GM19240 (cell line): ENCODE measurements at regions not wholly inside any gene's neighbourhood (a gene's known extent, or its start where the extent isn't known, plus 50 kb on each side); places are given as distances from the start of the nearest gene placed in this dataset.

ENCODE experiments used
- DNase-seq: peaks from one replicate; pipeline ENCODE4 v3.0.0; 2011; ENCODE audit warnings: low spot score; ENCODE audit not compliant: insufficient read length

DNA sequence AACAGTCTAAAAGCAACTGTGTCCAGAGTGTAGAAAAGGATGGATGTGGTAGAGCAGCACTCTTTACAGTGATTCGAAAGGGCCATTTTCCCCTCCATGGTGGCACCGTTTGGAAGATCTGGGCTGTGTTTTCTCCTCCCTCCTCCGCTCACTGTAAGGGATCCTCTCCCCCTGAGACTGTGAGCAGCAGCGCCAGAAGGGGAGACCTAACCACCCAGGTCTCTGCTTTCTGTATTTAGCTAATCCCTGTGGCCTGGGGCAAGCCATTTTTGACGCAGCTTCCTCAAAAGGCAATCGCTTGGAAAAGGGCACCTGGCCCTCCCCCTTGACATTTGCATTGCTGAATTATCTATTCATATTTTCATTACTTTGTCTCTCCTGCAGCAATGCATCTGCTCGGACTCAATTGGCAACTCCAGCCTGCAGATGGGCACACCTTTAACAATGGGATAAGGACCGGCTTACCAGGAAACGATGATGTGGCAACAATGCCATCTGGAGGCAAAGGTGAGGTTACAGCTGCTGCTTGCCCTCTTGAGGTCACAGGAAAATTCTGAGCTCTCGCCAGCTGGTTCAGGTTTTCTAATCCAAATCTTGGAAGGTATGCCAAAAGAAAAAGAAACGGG, 244.3 kb upstream of the WWC1 start:
- DNase-seq = no peak

GRCh38 chr5:168047669-168048111, 243.8 kb upstream of the WWC1 start:
- DNase-seq = no peak

GRCh38 chr5:168048486-168048885, 243.0 kb upstream of the WWC1 start:
- no peak for DNase-seq

- DNase-seq = no peak
Observed at GRCh38 chr5:168052686-168053085, 238.8 kb upstream of the WWC1 start.

DNA sequence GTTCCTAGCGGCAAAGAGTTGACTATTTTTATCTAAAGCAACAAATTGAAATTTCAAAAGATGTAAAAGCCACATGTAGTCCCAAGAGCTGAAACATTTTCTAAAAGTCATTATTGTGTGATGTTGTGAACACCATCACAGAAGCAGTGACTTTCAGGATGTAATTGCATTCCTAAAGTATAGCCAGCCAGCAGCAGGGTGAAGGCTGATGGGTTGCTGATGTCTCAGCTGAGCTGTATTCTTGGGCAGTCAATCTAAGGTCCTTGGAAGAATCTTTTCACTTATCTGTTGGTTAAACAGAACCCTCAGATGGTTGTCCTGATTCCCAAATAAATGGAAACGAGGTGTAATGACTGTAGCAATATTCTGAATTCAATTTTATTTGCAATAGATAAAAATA, 237.4 kb upstream of the WWC1 start:
- DNase-seq = no peak

GRCh38 chr5:168055141-168055683, 236.2 kb upstream of the WWC1 start:
- no peak for DNase-seq

- DNase-seq = no peak
Observed at GRCh38 chr5:168055961-168056360, 235.5 kb upstream of the WWC1 start.

DNA sequence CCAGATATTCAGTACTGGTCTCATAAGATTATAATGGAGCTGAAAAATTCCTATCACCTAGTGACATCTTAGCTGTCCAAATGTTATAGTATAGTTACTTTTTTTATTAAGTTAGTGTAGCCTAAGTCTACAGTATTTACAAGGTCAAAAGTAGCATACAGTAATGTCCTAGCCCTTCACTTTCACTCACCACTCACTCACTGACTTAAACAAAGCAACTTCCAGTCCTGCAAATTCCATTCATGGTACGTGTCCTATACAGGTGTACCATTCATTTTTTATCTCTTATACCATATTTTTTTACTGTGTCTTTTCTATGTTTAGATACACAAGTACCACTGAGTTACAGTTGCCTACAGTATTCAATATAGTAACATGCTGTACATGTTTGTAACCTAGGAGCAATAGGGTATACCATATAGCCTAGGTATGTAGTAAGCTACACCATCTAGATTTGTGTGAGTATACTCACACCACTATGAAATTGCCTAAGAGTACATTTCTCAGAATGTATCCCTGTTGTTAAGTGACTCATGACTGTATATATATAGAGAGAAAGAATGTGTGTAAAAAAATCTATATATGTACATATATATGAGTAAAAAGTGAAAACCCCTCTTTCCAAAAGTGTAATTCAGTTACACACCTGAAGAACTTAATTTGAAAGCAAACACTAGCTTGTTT, 234.8 kb upstream of the WWC1 start:
- DNase-seq = no peak

- DNase-seq = no peak
Observed at GRCh38 chr5:168057905-168058304, 233.5 kb upstream of the WWC1 start.

- DNase-seq = no peak
Observed at GRCh38 chr5:168059131-168059530, 232.3 kb upstream of the WWC1 start.

DNA sequence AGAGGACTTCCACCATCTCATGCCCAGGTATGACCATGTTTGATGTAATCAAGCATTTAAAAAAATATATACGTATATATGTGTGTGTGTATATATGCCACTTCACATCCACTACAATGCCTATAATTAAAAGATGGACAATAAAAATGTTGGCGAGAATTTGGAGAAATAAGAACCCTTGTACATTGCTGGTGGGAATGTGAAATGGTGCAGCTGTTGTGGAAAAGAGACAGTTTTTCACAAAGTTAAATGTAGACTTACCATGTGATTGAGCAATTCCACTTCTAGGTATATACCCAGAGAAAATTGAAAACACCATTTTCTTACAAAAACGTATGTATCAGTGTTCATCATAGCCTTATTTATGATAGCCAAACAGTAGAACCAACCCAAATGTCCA, 229.2 kb upstream of the WWC1 start:
- DNase-seq = no peak

- no peak for DNase-seq
Observed at GRCh38 chr5:168064457-168064856, 227.0 kb upstream of the WWC1 start.

GRCh38 chr5:168064933-168065622, 226.4 kb upstream of the WWC1 start:
- DNase-seq = no peak

GRCh38 chr5:168066536-168067208, 224.8 kb upstream of the WWC1 start:
- no peak for DNase-seq

DNA sequence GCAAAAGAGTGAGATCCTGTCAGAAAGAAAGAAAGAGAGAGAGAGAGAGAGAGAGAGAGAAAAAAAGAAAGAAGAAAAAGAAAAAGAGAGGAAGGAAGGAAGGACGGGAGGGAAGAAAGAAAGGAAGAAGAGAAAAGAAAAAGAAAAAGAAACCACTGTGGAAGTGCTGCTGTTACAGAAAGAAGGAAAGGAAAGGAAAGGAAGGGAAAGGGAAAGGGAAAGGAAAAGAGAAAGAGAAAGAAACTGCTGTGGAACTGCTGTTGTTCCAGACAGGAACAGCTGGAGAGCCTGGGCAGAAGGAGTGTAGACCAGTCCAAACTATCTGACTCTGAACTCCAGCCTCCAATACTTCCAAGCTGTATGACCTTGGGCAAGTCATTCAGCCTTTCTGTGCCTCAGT, 220.7 kb upstream of the WWC1 start:
- DNase-seq = no peak

DNA sequence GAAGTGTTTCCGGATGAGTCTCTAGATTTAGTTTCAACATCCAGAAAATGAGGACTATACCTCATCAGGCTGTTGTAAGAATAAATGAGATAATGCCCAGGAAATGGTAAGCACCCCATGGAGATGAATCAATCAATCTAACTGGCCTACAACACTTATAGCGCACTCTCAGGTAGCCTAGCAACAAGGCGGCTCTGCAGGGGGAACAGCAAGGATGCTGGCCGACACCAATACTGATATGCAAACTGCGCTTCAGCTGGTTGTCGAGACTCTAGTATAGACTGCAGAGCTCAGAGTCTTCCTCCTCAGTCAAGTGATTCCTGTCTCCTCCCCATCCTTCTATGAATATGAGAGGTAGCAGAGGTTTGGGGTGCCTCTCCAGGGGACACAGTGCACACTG, 218.8 kb upstream of the WWC1 start:
- no peak for DNase-seq

GRCh38 chr5:168073311-168073710, 218.1 kb upstream of the WWC1 start:
- DNase-seq = no peak

GRCh38 chr5:168073991-168074800, 217.2 kb upstream of the WWC1 start:
- no peak for DNase-seq

DNA sequence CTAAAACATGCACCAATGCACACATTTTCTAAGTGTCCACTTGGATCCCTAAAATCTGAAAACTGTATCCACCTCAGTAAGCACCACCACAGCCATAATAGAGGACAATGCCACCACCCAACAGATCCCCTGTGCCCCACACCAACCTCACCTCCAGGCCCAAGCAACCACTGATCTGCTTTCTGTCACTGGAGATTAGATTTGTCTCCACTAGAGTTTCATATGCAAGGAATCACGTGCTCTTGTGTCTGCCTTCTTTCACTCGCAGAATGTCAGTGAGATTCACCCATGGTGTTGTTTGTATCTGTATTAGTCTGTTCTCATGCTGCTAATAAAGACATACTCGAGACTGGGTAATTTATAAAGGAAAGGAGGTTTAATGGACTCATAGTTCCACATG, 216.1 kb upstream of the WWC1 start:
- DNase-seq = no peak

- DNase-seq = no peak
Observed at GRCh38 chr5:168076561-168076991, 214.9 kb upstream of the WWC1 start.
